ENCODE measurements at regions not wholly inside any gene's neighbourhood (a gene's known extent, or its start where the extent isn't known, plus 50 kb on each side); places are given as distances from the start of the nearest gene placed in this dataset.

- TF ChIP-seq CTCF (conservative IDR thresholded peaks at IDR 0.05), result no peak
- TF ChIP-seq EZH2 (IDR thresholded peaks at IDR 0.05; ENCODE audit: low read depth), result no peak
Observed at GRCh38 chr16:51222016-51222415, 70.9 kb upstream of the SALL1 start.
